IMR-90 (cell line): ENCODE measurements at regions not wholly inside any gene's neighbourhood (a gene's known extent, or its start where the extent isn't known, plus 50 kb on each side); places are given as distances from the start of the nearest gene placed in this dataset.

Source experiments
- BHLHE40 ChIP-seq: fragments of 150-350 bp; IDR thresholded peaks from 2 replicates; pipeline ENCODE4 v1.6.1; 2016; ENCODE audit warnings: mild to moderate bottlenecking, low read depth, low read length
- CEBPB ChIP-seq: IDR thresholded peaks from 2 replicates; pipeline ENCODE4 v1.6.1; 2012; ENCODE audit warnings: low read depth, low read length, improper control_type of control experiment
- CHD1 ChIP-seq: IDR thresholded peaks from 2 replicates; pipeline ENCODE4 v1.6.1; 2012; ENCODE audit warnings: low read depth, low read length, improper control_type of control experiment
- ELK1 ChIP-seq: fragments of 150-350 bp; IDR thresholded peaks from 2 replicates; pipeline ENCODE4 v1.6.1; 2016; ENCODE audit warnings: low read depth, mild to moderate bottlenecking, low read length, moderate library complexity, borderline replicate concordance
- FOS ChIP-seq: fragments of 150-350 bp; IDR thresholded peaks from 2 replicates; pipeline ENCODE4 v1.6.1; 2016; ENCODE audit warnings: low read depth, low read length
- MAFK ChIP-seq: IDR thresholded peaks from 2 replicates; pipeline ENCODE4 v1.6.1; 2012; ENCODE audit warnings: low read depth, low read length, improper control_type of control experiment
- MAZ ChIP-seq: IDR thresholded peaks from 2 replicates; pipeline ENCODE4 v1.6.1; 2012; ENCODE audit warnings: low read depth, mild to moderate bottlenecking, low read length, improper control_type of control experiment, moderate library complexity, borderline replicate concordance
- POLR2A ChIP-seq: IDR thresholded peaks from 2 replicates; pipeline ENCODE4 v1.6.1; 2012; ENCODE audit warnings: mild to moderate bottlenecking, low read depth, low read length
- RAD21 ChIP-seq: IDR thresholded peaks from 2 replicates; pipeline ENCODE4 v1.6.1; 2012; ENCODE audit warnings: low read length, improper control_type of control experiment
- RCOR1 ChIP-seq: IDR thresholded peaks from 2 replicates; pipeline ENCODE4 v1.6.1; 2012; ENCODE audit warnings: mild to moderate bottlenecking, low read length, improper control_type of control experiment; ENCODE audit not compliant: insufficient replicate concordance
- RFX5 ChIP-seq: IDR thresholded peaks from 2 replicates; pipeline ENCODE4 v1.8.0; 2012; ENCODE audit warnings: low read depth, mild to moderate bottlenecking, low read length, moderate library complexity
- SMC3 ChIP-seq: fragments of 150-350 bp; IDR thresholded peaks from 2 replicates; pipeline ENCODE4 v1.6.1; 2016; ENCODE audit warnings: low read depth, mild to moderate bottlenecking, antibody characterized with exemption, low read length, moderate library complexity
- TF ChIP-seq, protein P1 (sequence below): conservative IDR thresholded peaks from 2 replicates; pipeline ENCODE4 v1.5.1; 2012; ENCODE audit warnings: mild to moderate bottlenecking, low read depth, low read length, improper control_type of control experiment
- TF ChIP-seq, protein P2 (sequence below): fragments of 150-350 bp; IDR thresholded peaks from 2 replicates; pipeline ENCODE4 v1.6.1; 2017; ENCODE audit warnings: mild to moderate bottlenecking, antibody characterized with exemption, low read length, low read depth

GRCh38 chr20:59094576-59094975 is 52.0 kb upstream of the PRELID3B start:
- TF ChIP-seq, protein P1, sequence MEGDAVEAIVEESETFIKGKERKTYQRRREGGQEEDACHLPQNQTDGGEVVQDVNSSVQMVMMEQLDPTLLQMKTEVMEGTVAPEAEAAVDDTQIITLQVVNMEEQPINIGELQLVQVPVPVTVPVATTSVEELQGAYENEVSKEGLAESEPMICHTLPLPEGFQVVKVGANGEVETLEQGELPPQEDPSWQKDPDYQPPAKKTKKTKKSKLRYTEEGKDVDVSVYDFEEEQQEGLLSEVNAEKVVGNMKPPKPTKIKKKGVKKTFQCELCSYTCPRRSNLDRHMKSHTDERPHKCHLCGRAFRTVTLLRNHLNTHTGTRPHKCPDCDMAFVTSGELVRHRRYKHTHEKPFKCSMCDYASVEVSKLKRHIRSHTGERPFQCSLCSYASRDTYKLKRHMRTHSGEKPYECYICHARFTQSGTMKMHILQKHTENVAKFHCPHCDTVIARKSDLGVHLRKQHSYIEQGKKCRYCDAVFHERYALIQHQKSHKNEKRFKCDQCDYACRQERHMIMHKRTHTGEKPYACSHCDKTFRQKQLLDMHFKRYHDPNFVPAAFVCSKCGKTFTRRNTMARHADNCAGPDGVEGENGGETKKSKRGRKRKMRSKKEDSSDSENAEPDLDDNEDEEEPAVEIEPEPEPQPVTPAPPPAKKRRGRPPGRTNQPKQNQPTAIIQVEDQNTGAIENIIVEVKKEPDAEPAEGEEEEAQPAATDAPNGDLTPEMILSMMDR, result no peak
- TF ChIP-seq MAFK, result no peak
- TF ChIP-seq CEBPB, result no peak
- TF ChIP-seq RCOR1, result no peak
- TF ChIP-seq SMC3, result no peak
- TF ChIP-seq FOS, result no peak
- TF ChIP-seq BHLHE40, result no peak
- TF ChIP-seq, protein P2, sequence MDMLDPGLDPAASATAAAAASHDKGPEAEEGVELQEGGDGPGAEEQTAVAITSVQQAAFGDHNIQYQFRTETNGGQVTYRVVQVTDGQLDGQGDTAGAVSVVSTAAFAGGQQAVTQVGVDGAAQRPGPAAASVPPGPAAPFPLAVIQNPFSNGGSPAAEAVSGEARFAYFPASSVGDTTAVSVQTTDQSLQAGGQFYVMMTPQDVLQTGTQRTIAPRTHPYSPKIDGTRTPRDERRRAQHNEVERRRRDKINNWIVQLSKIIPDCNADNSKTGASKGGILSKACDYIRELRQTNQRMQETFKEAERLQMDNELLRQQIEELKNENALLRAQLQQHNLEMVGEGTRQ, result no peak
- TF ChIP-seq RAD21, result no peak
- no peak for TF ChIP-seq POLR2A
- no peak for TF ChIP-seq CHD1
- TF ChIP-seq MAZ, result no peak
- no peak for TF ChIP-seq RFX5
- TF ChIP-seq ELK1, result no peak
